GM19351 (cell line): ENCODE measurements at regions not wholly inside any gene's neighbourhood (a gene's known extent, or its start where the extent isn't known, plus 50 kb on each side); places are given as distances from the start of the nearest gene placed in this dataset.

ENCODE experiments used
- ATAC-seq: cut with Tn5 transposase; IDR thresholded peaks from one replicate; pipeline ENCODE4 v1.9.1; 2021; ENCODE audit warnings: mild to moderate bottlenecking, moderate library complexity; ENCODE audit not compliant: unreplicated experiment

DNA sequence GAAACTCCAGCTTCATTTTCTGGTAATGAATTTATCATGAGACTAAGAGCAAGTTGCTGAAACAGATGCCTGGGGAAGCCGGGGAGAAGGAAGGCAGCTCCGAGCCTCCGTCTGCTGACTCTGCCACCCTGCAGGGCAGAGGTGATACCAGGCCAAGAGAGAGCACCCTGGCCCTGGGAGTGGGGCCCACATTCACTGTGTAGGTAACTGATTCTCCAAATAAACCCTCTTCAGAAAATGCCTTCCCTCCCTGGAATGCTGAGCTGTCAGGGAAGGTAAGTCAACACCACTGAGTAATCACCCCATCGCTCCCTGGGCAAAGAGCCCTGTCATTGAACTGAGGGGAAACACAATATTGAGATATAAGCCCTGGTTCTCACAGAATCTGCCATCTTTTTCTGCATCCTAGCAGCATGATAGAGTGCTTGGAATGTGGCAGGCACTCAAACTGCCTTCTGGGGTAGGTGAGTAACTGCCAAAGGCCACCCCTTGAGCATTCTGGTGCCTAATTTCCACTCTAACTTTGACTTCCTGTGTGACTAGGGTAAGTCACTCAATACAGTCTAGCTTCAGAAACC, 147.6 kb downstream of the SPATA19 start:
- ATAC-seq, result no peak

DNA sequence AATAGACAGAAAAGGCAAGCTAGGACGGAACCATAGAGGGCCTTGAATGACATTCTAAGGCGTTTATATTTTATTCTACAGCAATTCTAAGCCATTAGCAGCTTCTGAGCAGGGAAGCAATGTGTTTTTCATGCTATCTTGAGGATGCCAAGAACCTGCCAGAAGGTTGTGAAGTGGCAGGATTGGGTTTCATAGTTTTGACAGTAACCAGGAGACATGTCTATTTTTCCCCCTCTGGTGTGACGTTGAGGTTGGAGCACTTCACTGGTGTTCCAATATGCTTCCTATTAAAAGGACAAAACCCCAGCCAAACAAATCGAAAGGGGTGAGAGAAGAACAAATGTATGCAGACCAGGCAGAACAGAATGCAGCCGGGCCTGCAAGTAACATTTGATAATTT, 148.2 kb downstream of the SPATA19 start:
- ATAC-seq, result no peak

DNA sequence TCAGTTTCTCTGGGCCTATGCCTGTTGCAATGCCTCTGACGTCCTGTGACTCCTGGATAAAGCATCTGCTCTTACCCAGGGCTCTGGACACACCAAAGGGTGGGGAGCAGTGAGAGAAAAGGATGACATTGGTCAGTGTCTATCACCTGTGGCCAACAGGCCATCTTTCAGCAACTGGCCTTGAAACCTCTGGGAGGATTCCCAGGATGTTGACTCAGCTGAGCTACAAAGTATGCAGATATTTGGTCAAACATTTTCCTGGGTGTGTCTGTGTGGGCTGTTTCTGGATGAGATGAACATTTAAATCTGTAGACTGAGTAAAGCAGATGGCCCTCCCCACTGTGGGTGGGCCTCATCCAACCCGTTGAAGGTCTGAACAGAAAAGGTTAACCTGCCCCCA, 149.9 kb downstream of the SPATA19 start:
- no peak for ATAC-seq

DNA sequence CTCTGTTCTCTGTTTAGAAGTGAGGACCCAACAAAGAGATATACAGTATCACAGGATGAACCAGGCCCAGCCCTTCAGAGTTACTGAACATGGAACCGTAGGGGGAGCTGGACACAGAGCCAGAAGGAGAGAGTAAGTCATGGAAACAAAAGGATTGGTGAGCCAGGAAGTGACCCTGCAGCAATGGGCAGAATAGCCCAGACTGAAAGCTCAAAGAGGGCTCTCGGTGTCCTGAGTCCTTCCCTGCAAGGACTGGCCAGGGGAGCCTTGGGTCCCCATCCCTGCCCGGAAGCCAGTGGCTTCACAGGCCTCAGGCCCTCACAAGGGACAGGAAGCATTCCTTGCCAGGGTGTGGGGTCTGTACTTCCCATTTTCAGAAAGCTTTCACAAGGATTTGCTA, 150.6 kb downstream of the SPATA19 start:
- no peak for ATAC-seq

DNA sequence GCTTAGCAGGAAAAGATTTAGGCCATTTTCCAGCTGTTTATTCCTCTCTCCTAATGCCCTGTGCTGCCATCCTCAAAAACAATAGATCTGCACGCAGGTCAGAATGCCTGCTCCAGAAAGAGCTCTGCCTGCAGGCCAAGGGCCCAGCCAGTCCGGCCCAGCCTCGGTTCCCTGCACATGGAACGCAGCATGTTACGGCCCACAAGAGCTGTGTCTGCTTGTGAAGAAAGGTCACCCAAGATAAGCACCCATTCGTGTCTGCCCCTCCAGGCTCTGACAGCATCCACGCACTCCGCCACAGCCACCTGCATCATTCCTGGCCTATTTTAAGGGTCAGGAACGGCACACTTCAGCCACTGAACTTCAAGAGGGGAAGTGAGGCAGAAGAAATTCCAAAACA, 152.2 kb downstream of the SPATA19 start:
- ATAC-seq, result no peak

DNA sequence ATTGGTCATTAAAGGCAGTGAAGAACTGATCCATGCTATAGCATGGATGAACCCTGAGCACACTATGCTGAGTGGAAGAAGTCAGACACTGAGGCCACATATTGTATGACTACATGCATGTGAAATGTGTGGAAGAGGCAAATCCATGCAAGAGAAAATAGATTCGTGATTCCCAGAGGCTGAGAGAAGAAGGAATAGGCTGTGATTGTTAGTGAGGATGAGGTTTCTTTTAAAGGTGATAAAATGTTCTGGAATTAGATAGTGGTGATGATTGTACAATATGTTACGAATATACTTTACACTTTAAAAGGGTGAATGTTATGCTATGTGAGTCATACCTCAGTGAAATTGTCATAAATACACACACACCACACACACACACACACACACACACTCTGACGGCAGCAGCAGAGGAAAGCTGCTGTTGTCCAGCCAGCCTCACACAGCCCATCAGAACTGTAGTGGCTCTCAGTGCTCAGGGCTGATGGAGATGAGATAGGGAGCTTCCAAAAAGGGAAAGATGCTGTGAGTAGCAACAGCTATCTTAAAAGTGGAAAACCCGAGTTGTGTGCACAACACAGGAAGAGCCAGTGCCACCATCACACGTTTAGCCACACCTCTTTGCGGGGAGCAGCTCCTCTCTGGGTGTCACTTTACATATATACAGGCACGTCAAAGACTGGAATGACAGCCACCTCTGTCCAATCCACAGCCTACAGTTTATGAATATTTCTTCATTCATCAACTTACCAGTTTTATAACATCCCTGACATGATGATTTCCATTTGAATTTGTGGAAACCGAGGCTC, 153.0 kb downstream of the SPATA19 start:
- no peak for ATAC-seq

DNA sequence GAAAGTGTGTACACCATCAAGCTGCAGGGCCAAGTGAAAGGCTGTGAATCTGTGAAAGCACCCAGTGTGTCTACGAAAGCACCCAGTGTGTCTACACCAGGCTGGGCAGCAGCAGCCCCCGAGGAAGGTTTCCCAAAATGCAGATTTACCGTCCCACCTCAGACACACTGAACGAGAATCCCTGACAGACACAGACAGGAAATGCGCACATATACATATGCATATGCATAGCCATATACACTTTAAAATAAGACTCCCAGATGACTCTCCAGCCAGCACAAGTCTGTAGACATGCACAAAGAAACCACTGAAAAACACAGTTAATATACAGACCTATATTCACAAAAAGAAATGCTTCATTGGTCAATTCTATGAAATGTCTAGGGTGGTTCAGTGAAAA, 155.5 kb upstream of the OPCML start:
- no peak for ATAC-seq

DNA sequence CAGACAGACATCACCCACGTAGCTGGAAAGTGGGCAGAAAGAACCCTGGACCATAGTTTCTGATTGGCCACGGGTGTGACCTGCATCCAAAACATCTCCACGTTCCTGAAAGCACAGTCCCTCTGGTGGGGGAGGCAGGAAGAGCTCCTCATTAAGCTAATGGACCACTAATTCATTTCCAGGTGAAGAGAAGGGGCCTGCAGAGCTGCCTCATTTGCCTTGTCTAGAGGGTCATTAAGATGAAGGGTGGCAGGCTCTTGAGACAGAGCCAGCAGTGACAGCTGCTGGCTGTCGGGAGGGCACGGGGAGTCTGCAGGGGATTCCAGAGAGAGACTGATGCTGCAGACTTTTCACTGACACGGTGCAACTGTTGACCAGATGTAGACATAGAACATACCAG, 149.6 kb upstream of the OPCML start:
- no peak for ATAC-seq

DNA sequence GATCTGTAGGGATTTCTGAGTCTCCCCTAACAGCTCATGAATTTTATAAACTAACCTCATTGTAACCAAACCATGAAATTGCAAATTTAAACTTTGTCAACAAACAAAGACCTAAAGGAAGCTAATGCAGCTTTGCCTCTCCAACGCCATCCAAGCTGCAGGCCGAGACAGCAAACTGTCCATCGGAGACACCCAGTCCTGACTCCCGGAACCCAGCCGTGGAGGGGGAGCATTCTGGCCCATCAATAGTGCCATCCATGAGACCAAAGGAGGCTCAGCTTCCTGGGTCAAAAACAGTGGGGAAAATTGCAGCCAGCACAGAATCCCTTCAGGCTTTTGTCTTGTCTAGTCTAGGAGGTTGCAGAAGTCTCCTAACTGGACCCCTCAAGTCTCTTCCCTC, 147.6 kb upstream of the OPCML start:
- no peak for ATAC-seq

DNA sequence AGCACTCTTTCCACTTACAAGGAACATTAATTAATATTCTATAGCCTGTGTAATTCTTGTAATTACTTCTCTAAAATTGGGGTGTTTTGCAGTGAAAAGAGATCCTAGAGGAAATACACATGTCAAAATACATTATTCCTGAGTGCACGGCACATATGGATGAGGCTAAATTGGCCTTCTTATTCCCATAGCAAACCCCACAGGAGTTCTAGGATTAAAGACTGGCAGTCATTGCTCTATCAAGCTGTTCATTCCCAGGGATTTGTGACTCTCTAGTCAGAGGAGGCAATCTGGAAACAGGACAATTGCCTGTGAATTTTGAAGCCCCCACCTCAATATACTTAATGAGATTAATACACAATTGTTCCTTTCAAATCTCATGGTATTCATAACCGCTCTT, 145.9 kb upstream of the OPCML start:
- ATAC-seq, result no peak

DNA sequence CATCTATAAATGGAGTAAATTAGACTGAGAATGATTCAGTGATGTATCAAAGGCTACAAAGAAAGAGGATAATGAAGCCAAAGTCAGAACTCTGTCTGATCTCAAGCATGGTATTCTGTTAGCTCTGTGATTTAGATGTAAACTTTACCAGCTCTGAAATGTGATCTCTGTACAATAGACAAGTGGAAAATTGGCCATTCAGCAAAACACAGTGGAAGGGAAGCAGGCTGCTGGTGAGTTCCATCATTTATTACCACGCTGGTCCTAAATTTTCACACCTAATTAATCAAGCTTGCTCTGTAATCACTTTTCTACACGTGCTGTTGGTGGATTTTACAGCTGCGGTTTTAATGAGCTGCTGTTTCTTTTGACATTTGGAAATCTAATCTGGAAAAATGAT, 145.1 kb upstream of the OPCML start:
- ATAC-seq, result no peak

DNA sequence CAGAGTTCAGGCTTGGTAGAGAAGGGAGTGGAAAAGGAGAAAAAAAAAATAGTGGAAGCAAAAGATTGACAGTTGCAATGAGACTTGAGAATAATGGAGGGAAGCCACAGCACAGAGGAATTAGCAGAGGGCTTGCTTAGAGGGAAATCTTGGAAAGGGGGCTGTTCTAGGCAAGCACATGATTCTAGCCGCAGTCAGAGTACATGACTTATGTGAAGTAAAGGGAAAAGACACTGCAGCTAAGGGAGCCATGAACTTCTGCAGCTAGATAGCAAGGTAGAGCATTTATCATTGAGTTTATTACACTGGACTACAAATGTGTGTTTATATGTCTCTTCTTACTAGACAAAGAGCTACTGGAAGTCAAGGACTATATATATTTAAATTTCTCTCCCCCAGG, 144.0 kb upstream of the OPCML start:
- ATAC-seq, result no peak

DNA sequence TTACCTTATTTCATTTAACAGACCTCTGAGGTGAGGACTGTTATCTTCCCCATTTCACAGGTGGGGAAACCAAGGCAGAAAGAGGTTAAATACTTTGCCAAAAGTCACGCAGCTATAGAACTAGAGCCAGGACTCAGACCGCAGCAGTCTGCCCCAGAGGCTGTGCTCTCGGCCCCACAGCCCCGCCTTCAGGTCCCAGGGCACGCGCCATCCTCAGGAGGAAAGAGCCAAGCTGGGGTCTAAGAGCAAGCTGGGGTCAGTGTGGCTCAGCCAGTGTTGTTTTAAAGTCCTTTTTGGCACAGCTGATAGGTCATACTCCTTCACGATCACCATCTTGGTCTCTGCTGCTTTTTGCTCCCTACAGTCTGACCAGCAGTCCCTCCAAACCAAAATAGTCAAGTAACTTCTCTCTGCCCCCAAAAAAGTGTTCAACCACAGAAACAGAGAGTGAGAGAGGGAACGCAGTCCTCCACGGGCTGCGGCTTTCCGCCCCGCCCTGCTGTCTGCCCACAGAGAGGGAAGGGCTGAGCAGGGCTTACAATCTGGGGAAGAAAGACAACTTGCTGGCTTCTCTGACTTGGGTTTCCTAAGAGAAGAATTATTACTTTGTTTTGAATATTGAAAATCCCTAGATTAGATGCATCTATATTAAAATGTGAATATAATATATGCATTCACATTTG, 137.2 kb upstream of the OPCML start:
- no peak for ATAC-seq

DNA sequence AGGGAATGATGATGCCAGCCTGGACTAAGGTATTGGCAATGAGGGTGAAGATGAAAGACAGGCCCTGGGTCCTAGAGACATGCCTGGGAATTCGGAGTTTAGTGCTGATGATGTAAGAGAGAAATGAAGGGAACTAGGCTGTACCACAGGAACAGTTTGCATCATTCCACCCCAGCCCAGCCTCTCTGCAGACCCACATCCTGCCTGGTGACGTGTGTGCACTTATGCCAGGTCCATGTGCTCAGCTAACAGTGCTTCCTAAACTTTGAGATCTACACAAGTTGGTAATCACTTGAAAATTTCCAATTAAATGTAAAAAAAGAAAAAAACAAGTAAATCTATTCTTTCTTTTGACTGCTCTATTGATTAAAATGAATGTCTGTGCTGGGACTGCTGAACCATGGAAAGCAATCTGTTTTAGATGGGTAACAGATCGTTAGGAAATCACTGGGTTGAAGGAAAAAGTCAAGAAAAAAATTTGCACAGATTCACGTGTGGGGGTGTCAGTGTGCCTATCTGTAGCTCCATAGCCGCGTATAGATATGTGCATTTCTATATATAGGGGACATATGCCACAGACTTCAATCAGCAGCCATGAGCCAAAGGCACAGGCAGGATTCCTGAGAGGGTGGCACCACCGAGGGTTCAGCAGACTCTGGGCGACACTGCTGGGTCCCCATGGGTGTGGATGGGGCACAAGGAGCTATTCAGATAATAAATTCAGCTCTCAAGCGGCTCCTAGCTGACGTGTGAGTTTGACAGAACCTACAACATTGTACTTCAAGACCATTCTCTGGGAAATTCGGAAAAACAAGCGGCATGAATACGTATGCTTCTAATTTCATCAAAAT, 131.1 kb upstream of the OPCML start:
- no peak for ATAC-seq

DNA sequence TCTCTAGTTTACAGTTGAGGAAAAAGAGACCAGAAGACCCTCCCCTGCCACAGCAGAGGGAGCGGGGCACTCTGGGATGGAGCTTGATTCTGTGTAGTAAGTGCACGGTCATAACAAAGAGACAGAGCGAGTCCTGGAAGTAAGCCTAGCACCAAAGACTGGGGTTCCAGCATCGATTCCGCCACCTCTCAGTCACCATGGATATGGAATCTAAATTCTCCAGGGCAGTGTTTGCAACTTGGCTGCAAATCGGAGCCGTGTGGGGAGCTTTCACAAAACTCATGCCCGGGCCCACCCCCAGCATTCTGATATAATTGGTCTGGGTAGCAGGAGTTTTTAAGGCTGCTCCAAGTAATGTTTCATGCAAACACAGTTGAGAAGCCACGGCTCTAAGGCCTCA, 129.5 kb upstream of the OPCML start:
- no peak for ATAC-seq

DNA sequence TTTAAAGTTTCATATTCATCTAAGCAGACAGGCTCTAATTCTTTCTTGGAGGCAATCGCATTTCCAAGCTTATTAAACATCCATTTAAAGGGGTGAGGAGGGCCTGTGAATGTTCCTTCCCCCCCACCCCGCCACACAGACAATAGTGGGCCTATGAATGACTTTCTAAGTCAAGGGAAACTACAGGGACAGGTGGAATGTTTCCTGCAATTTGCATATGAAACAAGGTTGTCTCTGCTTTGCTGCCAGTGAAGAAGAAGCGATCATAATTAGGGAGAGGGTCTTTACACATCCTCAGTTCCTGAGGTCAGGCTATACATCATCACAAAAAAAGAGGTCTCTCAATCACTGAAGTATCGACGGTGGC, 127.9 kb upstream of the OPCML start:
- no peak for ATAC-seq

DNA sequence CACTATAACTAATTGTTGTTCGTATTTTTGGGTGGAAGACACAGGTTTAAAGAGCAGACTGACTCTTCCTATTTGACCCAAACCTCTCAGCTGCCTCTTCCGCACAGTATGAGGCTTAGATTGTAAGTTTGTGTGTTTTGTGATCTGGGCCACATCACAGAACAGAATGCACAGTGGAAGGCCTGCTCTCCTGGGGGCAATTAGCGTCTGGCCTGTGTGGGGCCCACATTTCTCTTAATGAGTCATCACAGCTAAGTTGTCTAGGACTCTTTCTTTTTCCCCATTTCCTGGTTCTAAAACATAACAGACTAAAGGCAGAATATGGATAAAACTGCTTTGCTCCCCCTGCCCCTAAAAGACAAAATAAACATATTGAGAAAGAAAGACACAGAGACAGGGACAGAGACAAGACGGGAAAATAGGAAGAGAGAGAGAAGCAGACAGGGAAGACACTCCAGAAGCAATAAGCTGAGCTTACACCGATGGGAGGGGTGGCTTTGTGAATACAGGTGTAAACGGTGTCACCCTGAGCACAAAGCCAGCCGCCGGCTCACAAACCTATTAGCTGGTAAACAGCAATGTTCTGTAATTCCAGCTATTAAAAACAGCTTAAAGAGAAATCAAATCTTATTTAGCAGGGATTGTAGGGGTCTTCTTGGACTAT, 127.4 kb upstream of the OPCML start:
- peak; percentile 54 for ATAC-seq

DNA sequence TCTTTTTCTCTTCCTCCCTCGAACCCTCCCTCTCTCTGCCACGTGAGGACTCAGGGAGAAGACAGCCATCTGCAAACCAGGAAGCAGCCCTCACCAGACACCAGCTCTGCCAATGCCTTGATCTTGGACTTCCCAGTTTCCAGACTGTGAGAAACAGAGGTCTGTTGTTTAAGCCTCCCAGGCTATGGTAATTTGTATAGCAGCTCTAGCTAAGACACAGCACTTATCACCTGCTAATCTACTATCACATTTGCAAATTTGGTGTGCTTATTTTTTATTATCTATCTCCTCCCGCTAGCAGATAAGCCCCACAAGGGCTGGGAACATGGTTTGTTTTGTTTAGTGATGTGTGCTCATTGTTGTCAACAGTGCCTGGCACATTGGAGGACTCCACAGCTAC, 124.8 kb upstream of the OPCML start:
- ATAC-seq, result no peak

DNA sequence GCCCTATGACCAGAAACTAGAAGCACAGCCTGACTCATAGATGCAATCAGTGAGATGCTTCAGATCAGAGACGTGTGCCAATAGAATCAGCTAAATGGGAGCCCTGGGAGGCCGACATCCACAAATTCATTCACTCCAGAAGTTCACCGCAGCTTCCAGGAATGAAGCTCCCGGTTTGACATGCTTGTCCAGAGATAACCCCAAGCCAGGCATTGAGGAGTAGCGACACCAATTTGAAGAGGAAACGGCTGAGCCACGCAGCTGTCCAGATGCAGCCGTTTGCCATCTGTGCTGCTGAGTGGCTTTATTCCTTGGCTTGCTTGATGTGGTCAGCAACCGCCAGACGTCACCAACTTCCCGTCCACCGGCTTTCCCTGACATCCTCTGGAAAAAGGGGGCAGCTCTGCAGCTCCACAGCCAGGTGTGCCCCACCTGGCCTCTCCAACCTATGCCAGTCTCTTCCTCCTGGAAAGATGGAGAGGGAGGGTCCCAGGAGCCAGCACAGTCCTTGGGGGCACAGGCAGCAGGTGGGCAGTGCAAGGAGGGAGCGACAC, 123.9 kb upstream of the OPCML start:
- no peak for ATAC-seq

DNA sequence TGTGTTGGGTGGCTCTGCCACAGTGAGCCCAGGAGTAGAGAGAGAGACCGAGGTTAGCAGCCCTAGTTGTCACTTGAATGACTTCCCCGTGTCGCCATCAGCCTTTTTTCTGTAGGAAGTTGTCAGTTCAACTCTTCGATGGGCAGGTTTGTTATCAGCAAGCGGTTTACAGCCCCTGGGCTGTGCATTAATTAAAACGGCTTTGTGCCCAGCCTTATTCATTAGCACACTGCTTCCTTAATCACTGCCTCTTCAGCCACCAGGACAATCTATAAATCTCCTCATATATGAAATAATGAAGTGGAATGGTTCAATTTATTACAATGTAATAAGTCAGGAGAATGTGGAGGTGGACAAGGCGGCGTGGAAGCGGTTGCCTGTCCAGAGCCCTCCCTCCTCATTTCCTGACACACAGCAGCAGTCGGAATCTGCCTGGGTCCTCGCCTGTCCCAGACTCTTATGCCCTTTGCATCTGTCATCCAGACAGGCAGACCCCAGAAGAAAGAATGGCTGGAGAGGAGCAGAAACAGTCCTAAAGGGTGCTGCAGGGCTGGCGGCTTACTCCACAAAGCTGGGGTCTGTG, 122.4 kb upstream of the OPCML start:
- no peak for ATAC-seq
